Spleen (tissue), 7 donors: ENCODE measurements at regions not wholly inside any gene's neighbourhood (a gene's known extent, or its start where the extent isn't known, plus 50 kb on each side); places are given as distances from the start of the nearest gene placed in this dataset.

ENCODE experiments used
- POLR2A ChIP-seq, 3 donors: fragments of 450-650 bp; IDR thresholded peaks; one replicate each; pipeline ENCODE4 v1.5.1; 2017; ENCODE audit warnings: antibody characterized with exemption in 3 of 3, mild to moderate bottlenecking in 1 of 3
- TF ChIP-seq, protein P1 (sequence below), 11 experiments: fragments of 200-600 bp in 7 of 11; fragments of 450-650 bp in 4 of 11; sonication (generic) in 4 of 11; IDR thresholded peaks in 8 of 11; conservative IDR thresholded peaks in 3 of 11; 1 replicate in 7 of 11; 2 replicates in 4 of 11; pipeline versions ENCODE4 v1.4.0 to v1.8.0; 2016 to 2021; ENCODE audit warnings: antibody characterized with exemption in 11 of 11, inconsistent platforms in 4 of 11, mild to moderate bottlenecking in 1 of 11
- donor health status: DM: no; HTN: no; CAD: no; lungs with moderate emphysema.
- donor health status: DM: no; HTN: no; CAD: no.
- donor health status: DM: no; HTN: no; CAD: no.

DNA sequence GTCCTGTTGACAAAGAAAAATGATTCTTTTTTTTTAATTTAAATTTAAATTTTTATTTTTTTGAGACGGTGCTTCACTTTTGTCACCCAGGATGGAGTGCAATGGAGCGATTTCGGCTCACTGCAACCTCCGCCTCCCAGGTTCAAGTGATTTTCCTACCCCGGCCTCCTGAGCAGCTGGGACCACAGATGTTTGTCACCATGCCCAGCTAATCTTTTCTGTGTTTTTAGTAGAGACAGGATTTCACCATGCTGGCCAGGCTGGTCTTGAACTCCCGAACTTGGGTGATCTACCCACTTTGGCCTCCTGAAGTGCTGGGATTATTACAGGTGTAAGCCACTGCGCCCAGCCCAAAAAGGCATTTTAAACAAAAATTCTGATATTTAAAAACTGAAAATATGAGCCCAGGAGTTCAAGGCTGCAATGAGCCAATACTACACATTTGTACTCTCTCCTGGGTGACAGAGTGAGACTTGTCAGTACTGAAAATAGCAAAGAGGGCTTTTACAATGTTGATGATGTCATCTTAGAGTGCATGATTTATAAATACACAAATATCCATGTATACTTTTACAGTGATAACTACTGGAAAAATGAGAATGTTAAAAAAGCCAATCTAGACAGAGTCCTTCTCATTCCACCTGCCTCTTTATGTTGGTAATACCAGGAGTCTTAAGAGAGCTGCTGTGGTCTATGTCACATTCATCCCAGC is 56.0 kb upstream of the STUM start:
- TF ChIP-seq, protein P1, sequence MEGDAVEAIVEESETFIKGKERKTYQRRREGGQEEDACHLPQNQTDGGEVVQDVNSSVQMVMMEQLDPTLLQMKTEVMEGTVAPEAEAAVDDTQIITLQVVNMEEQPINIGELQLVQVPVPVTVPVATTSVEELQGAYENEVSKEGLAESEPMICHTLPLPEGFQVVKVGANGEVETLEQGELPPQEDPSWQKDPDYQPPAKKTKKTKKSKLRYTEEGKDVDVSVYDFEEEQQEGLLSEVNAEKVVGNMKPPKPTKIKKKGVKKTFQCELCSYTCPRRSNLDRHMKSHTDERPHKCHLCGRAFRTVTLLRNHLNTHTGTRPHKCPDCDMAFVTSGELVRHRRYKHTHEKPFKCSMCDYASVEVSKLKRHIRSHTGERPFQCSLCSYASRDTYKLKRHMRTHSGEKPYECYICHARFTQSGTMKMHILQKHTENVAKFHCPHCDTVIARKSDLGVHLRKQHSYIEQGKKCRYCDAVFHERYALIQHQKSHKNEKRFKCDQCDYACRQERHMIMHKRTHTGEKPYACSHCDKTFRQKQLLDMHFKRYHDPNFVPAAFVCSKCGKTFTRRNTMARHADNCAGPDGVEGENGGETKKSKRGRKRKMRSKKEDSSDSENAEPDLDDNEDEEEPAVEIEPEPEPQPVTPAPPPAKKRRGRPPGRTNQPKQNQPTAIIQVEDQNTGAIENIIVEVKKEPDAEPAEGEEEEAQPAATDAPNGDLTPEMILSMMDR (IDR thresholded peaks at IDR 0.05 in 8 of 11, conservative IDR thresholded peaks at IDR 0.05 in 3 of 11): no peak
- no peak for TF ChIP-seq POLR2A (IDR thresholded peaks at IDR 0.05)
